Colon (tissue), 2 donors: ENCODE measurements at regions not wholly inside any gene's neighbourhood (a gene's known extent, or its start where the extent isn't known, plus 50 kb on each side); places are given as distances from the start of the nearest gene placed in this dataset.
"Not testable (repeated sequence)": the region's sequence is repeated elsewhere in the genome, so short reads cannot be mapped to it uniquely, and the experiment has no call there.

Experiments
- FAIRE-seq: peaks from 2 replicates; lab custom pipeline; 2012; peaks lifted over from hg19 to GRCh38; lab: Jason Lieb, UNC
- donor health status: control.
- donor health status: control.

DNA sequence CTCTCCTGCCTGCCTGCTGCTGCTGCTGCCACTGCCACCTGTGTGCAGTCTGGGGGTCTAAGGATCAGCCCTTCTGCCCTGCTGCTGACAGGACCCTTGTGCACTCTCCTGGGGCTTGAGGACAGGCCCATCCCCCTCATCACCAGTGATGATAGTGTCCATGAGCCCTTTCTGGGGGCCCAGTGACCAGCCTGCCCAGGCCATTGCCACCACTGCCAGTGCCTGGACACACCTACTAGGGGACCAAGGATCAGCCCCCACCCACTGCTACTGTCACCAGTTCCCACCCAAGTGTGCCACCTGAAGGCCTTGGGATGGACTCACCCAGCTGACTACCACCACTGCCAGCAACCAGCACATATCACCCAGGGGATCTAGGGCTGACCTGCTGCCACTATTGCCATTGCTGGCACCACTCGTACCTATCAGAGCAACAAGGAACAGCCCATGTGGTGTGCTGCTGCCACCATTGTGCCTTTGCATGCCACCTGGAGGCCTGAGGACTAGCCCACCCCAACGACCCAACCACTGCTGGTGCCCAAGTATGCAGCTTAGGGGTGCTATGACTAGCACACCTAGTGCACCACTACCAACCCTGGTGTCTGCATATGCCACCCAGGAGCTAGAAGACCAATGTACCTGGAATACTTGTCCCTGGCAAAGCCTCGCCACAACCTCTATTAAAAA lies 994.3 kb downstream of the PCDH17 start:
- no peak for FAIRE-seq

GRCh38 chr13:58630794-58631193 lies 999.2 kb downstream of the PCDH17 start:
- no peak for FAIRE-seq

DNA sequence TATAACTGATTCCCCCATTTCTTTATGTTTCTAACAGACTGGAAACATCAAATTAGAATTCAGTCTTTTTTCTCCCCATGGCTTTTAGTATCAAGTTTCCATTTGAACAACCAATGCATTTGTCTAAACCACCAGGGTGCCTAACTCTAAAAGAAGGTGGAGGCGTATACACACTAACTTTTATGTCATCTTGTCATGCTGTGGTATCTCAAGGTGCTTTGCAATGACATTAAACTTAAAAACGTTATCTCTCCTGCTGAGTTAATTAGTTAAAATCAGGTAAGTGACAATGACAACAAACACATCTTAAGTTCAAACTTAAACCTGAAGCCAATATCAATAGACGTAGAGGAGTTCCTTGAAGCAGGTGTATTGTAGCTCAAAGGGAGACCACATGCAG lies 1001.7 kb downstream of the PCDH17 start:
- no peak for FAIRE-seq

DNA sequence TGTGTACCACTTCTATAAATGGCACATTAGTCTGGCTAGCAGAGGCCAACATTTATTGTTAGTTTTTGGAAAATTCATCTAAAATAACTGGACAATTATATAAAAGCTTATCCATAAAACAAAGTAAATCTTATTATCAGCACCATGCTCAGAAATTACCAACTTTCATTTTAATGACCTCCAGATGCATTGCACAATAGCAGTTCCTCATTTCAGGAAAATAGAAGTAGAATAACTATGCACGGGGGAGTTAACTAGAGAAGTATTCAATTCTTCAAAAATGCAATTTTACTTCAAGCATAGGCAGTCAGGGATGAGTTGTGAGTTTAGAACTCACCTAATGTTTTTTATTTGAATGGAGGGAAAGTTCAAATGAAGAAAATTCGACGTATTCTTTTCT lies 1023.5 kb downstream of the PCDH17 start:
- no peak for FAIRE-seq

- no peak for FAIRE-seq
These were observed 1029.3 kb downstream of the PCDH17 start for GRCh38 chr13:58660826-58661225.

DNA sequence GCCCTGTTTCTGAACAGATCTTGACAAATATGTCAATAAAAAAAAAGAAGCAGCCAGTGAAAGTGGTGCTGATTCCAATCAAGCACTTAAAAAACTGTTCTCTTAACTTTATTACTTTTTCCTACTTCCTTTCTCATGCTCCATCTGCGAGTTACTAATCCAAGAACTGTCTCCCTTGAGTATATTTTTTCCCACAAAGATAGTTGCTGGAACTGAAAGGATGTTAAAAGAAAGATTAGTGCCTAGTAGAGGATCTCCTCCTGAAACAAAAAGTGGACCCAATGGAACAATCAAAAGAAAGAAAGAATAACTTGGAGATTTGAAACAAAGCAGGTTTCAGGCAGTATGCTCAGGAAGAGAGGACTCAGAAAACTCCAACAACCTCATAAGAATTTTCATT lies 1034.8 kb downstream of the PCDH17 start:
- FAIRE-seq = no peak

GRCh38 chr13:58667096-58667495 lies 1035.6 kb downstream of the PCDH17 start:
- no peak for FAIRE-seq

DNA sequence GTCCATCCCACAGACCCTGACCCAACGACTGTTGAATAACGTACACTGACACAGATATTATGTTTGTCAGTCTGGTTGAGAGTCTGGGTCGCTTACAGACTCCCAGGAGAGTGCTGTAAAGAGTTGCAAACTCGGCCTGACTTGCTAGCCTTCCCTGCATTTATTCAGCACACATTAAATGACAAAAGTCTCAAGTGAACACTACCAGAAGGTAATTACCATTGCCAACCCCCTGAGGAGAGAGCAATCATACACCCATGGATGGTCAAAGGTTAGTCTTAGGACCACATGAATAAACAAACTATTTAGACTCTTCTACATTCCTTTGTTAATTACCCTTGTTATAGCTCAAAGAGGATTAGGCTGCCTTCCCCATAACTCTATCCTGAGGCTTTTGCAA lies 1048.6 kb downstream of the PCDH17 start:
- FAIRE-seq = no peak

GRCh38 chr13:58682616-58683015 lies 1051.1 kb downstream of the PCDH17 start:
- no peak for FAIRE-seq

- FAIRE-seq = no peak
These were observed 1055.6 kb downstream of the PCDH17 start for GRCh38 chr13:58687148-58687547.

DNA sequence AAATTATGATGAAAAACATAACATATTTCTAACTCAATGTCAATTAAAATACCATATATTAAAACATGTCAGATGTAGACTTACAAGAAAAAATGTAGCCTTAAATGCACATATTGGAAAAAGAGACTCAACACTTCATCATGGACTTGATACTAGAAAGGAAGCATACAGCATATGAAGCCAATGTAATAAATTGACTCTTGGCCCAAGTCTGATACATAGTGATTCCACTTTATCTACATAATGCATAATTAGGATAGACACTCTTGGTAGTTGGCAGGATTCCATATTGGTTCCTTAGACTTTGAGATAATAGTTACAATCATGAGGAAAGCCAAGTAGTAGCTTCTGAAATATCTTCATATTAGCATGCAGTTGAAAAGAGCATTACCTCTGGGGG lies 1067.0 kb downstream of the PCDH17 start:
- no peak for FAIRE-seq

GRCh38 chr13:58704953-58705352 lies 1073.4 kb downstream of the PCDH17 start:
- FAIRE-seq = no peak

- no peak for FAIRE-seq
These were observed 1074.9 kb downstream of the PCDH17 start for GRCh38 chr13:58706421-58706820.

DNA sequence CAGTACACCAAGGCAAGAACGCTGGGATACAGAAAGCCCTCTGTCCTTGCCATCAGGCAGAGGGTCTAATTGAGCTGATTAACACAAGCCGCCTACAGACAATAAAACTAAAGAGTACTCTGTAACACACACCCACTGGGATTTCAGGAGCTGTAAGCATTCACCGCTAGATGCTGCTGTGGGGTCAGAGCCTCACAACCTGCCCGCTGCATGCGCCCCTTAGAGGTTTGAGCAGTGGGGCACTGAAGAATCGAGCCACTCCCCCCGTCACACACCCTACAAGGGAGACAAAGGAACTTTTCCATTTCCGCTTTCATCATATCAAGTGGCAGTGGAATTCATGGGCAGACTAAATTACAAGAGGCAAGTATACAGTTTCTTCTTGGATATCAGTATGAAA lies 1080.6 kb downstream of the PCDH17 start:
- FAIRE-seq = no peak

GRCh38 chr13:58714016-58714415 lies 1082.5 kb downstream of the PCDH17 start:
- FAIRE-seq = not testable (repeated sequence)

GRCh38 chr13:58721273-58721672 lies 1089.7 kb downstream of the PCDH17 start:
- no peak for FAIRE-seq

DNA sequence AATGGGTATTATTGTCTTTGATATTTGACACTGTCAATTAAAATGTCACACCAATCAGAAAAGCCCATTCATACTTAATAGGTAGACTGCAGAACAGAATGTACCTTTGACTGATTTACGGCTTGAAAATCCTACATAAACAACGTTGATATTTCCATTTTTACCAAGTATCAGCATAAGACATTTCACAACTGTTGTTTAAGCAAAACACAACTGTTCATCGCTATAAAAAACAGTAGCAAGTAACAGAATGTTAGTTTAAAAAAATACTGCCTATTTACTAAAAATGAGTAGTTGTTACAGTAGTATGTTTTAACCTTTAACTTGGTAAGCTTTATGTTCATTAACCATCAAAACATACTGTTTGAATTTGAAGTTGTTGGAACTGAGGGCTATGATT lies 1096.6 kb downstream of the PCDH17 start:
- no peak for FAIRE-seq

DNA sequence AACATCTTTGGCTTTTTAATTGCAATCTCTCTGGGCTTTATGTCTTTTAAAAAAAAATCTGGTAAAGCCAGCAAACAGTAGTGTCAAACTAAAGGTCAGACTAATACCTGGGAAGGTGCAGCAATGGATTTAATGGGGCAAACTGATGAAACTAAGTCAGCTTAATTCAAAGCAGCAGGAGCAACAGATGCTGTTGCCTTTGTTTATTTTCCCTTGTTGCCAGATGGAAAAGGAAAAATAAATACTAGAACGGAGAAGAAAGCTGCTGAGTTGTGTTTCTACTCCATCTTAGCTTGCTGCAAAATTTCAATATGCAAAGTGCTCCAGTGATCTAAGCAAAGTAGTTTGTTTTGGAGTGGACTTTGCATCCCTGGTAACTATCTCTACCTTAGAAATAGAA lies 1097.8 kb downstream of the PCDH17 start:
- FAIRE-seq = no peak

- no peak for FAIRE-seq
These were observed 1113.1 kb downstream of the PCDH17 start for GRCh38 chr13:58744686-58745085.

DNA sequence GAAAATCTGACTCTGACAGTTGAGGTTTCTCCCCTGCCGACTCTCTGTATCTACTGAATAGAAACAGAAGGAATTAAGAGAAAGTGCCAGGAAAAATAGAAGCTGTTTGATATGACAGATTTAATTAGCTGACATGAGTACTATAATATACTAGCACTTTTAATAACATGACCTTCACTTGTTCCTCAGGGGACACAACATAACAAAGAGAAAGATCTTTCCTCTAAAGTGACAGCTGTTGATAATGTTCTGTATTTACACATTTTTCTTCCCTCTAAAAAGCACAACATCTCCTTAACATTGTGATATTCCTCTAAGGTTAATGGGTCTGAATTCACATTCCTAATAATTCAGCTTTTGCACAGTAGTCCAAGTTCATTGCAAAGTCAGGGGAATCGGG lies 1136.0 kb downstream of the PCDH17 start:
- FAIRE-seq = no peak

DNA sequence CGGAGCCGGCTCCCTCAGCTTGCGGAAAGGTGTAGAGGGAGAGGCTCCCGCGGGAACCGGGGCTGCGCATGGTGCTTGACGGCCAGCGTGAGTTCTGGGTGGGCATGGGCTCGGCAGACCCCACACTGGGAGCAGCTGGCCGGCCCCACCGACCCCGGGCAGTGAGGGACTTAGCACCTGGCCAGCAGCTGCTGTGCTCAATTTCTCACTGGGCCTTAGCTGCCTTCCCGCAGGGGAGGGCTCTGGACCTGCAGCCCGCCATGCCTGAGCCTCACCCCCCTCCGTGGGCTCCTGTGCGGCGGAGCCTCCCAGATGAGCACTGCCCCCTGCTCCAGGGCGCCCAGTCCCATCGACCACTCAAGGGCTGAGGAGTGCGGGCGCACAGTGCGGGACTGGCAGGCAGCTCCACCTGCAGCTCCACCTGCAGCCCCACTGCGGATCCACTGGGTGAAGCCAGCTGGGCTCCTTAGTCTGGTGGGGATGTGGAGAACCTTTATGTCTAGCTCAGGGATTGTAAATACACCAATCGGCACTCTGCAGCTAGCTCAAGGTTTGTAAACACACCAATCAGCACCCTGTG lies 1141.8 kb downstream of the PCDH17 start:
- no peak for FAIRE-seq

DNA sequence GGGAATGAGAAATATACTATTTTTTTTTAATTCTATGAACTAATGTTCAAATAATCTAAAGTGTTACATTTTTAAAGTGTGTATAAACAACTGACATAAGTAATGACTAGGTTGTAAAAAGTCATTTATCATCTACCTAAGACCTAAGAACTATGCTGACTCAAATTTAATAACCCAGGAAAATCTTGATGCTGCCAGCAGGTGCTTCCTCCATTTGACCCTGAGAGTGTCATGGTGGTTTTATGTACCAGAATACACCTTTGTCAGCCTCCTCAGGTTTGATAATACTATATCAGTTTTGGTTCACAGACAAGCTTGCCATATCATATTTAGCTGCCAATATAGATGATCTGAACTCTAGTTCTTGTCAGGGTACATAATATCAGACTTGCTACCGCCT lies 1151.2 kb downstream of the PCDH17 start:
- no peak for FAIRE-seq

DNA sequence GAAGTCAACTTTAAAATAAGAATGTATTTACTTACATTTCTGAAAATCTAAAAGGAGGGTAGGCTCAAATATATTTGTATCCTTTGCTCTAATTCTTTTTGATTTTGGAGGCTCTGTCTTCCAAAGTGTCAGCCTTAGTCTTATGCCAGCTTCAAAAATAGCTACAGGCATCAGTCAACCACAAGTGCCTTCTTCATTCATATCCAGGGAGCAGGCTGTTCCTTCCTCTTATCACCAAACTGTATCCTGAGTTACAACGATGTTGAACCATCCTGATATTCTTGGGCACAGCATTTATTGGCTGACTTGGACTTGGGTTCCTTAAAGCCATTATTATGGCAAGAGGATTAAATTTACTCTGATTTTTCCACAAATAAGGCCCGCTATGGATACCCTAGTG lies 1161.3 kb downstream of the PCDH17 start:
- FAIRE-seq = no peak

- FAIRE-seq = no peak
These were observed 1164.2 kb downstream of the PCDH17 start for GRCh38 chr13:58795715-58796114.
